ENCODE measurements at regions not wholly inside any gene's neighbourhood (a gene's known extent, or its start where the extent isn't known, plus 50 kb on each side); places are given as distances from the start of the nearest gene placed in this dataset.

DNA sequence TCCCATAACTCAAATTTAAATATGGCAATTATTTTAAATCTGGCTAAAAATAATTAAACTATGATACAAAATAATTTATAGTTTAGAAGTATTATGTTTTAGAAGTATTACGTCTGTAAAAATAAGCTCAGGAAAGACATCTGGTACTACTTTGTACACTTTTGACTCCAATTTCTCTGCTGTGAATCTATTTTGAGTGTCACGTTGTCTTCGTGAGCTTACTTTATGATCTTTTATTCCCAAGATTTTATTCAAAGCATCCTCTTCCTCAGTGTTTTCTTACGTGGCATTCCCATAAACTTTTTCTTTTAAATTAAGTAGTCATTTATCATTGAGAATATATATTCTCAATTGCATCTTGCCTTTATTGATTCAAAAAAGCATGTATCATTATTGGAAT, 223.3 kb upstream of the KCNJ16 start:
- TF ChIP-seq, protein P1, sequence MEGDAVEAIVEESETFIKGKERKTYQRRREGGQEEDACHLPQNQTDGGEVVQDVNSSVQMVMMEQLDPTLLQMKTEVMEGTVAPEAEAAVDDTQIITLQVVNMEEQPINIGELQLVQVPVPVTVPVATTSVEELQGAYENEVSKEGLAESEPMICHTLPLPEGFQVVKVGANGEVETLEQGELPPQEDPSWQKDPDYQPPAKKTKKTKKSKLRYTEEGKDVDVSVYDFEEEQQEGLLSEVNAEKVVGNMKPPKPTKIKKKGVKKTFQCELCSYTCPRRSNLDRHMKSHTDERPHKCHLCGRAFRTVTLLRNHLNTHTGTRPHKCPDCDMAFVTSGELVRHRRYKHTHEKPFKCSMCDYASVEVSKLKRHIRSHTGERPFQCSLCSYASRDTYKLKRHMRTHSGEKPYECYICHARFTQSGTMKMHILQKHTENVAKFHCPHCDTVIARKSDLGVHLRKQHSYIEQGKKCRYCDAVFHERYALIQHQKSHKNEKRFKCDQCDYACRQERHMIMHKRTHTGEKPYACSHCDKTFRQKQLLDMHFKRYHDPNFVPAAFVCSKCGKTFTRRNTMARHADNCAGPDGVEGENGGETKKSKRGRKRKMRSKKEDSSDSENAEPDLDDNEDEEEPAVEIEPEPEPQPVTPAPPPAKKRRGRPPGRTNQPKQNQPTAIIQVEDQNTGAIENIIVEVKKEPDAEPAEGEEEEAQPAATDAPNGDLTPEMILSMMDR (IDR thresholded peaks at IDR 0.05; ENCODE audit: low read depth, low read length), result no peak
- H3K4me3 ChIP-seq (ENCODE audit: low read depth, low read length), result no peak overlapping the region
- no peak for DNase-seq (ENCODE audit: low read depth, low spot score)
- in situ Hi-C loops (cut with HindIII; ENCODE audit: low sequenced_read_pairs), result no loop called here

DNA sequence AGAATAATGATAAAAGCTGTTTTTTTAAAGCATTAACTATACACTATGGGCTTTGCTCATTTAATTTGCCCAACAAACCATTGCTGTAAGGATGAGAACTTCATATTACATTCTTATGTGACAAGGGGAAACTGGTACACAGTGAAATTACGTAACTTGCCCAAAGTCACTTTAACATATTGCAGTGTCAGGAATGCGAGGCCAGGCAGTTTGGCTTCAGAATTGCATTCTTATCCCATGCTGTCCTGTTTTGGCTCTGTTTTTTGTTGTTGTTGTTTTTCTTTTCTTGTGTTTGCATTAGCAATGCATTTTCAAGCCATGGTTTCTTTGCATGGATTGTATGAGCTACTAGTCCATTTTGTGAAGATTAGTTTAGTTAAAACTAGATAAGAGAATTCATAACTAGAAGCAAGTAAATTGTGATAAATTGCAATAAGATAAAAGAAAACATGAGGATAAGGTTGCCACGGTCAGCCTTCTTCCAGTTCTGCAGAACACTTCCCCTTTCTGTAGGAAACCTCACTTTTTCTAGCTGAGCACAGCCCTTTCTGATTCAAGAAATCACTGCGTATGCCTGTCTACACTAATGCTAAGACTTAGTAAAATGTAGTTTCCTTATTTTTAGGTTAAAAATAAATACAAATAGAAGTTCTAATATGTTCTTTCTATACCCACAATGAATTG, 221.3 kb upstream of the KCNJ16 start:
- DNase-seq (ENCODE audit: low read depth, low spot score), result no peak
- no peak overlapping the region for H3K4me3 ChIP-seq (ENCODE audit: low read depth, low read length)
- TF ChIP-seq, protein P1 (IDR thresholded peaks at IDR 0.05; ENCODE audit: low read depth, low read length), result no peak
- in situ Hi-C loops (cut with HindIII; ENCODE audit: low sequenced_read_pairs), result no loop called here

DNA sequence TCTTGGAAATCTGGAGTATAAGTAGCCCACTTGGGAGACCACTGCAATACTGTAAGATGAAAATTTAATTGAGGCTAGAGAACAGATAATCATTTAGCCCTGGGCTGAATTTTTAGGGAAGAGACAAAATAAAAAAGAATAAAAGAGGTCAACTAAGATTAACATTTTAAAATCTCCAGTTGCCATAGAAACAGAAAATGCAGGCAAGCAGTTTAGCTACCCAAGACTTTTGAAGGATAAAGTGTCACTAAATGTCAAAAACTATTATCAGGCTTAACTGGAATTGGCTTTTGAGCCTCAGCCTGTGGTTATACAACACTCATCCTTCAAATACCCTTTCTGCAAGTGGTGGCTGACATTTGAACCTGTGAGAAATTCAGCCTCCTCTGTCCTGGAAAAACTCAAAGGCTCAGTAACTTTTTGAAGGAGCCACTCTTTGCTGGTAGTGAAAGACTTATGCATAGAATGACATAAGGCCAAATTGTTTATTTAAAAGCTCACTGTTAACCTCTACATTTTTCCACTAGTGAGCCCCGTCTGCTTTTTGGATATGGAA, 220.7 kb upstream of the KCNJ16 start:
- TF ChIP-seq, protein P1 (IDR thresholded peaks at IDR 0.05; ENCODE audit: low read depth, low read length), result no peak
- DNase-seq (ENCODE audit: low read depth, low spot score), result no peak
- no peak overlapping the region for H3K4me3 ChIP-seq (ENCODE audit: low read depth, low read length)
- in situ Hi-C loops (cut with HindIII; ENCODE audit: low sequenced_read_pairs), result no loop called here

DNA sequence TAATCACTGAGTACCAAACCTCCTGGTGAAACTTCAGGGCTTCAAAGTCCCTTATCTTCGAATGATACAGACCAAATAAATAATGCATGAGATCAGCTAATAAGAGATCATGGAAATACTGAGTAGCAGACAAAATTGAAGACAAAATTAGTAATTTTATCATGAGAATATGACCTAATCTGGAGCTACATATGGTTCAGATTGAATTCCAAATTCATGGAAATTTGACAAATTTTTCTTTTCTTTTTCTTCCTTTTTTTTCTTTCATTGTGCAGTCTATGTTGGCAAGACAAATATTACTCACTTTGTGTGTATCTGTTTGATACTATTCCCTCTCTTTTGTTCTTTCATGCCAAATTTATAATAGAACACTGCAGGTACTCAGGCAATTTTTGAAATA, 218.1 kb upstream of the KCNJ16 start:
- no peak for DNase-seq (ENCODE audit: low read depth, low spot score)
- TF ChIP-seq, protein P1 (IDR thresholded peaks at IDR 0.05; ENCODE audit: low read depth, low read length), result no peak
- in situ Hi-C loops (cut with HindIII; ENCODE audit: low sequenced_read_pairs), result no loop called here
- H3K4me3 ChIP-seq (ENCODE audit: low read depth, low read length), result no peak overlapping the region

DNA sequence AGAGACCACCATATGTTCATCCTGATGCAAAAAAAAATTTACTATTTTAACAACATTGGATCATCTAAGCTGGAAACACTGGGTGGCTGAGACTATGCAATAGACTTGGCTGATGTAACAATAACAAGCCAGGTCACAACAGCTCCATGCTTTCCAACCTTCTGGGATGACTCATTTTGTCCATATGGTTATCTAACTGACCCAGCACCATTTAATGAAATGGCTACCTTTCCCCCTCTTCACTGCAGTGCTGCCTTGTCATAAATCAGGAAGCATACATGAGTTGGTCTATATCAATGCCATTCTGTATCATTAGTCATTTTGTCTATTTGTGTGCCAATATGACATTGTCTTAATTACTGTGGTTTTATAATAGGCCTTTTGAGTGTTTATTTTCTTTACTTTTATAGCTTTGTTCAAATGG, 217.6 kb upstream of the KCNJ16 start:
- no peak overlapping the region for H3K4me3 ChIP-seq (ENCODE audit: low read depth, low read length)
- DNase-seq (ENCODE audit: low read depth, low spot score), result peak; percentile 86
- in situ Hi-C loops (cut with HindIII; ENCODE audit: low sequenced_read_pairs), result no loop called here
- TF ChIP-seq, protein P1 (IDR thresholded peaks at IDR 0.05; ENCODE audit: low read depth, low read length), result no peak

DNA sequence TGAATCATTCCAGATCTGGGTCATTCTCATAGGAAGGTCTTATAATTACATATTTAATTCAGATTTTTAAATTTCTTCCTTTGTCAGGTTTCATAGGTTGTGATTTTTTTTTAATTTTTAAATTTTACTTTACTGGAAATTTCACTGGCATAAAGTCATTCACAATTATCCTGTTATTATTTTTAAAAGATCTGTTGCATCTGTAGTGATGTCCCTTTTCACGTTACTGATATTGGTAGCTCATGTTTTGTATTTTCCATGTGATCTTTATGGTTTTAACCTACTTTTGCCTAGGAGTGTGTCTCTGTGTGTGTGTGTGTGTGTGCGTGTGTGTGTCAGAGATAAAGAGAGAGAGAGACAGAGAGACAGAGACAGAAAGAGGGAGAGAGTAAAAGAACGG, 216.6 kb upstream of the KCNJ16 start:
- no peak overlapping the region for H3K4me3 ChIP-seq (ENCODE audit: low read depth, low read length)
- in situ Hi-C loops (cut with HindIII; ENCODE audit: low sequenced_read_pairs), result no loop called here
- TF ChIP-seq, protein P1 (IDR thresholded peaks at IDR 0.05; ENCODE audit: low read depth, low read length), result no peak
- peak; percentile 36 for DNase-seq (ENCODE audit: low read depth, low spot score)
